ENCODE measurements at regions not wholly inside any gene's neighbourhood (a gene's known extent, or its start where the extent isn't known, plus 50 kb on each side); places are given as distances from the start of the nearest gene placed in this dataset.

DNA sequence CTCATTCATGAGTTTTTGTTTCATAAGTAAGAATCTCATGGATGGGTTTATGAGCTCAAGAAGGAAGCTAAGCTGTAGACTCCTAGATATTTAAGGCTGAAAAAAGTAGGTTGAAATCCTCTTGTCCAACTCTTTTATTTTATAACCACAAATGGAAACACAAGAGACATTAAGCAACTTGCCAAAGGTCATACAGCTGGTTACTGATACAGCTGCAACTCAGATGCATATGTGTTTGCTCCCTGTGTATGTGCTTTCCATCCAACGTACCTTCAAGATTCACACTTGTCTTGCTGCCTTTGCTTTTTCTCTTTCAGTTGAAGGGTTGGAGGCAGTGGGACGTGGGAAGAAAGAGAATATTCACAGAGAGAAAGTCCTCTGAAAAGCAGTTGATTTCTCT lies 153.5 kb upstream of the STMND1 start:
- peak overlapping the region; percentile 98 for H2BK5ac ChIP-seq (ENCODE audit: low read depth, low read length, poor library complexity, severe bottlenecking)
- H3K27me3 ChIP-seq (ENCODE audit: control insufficient read depth, insufficient read depth, low read length): no peaks in the 10 kb centered on the region
- peak overlapping the region; percentile 96 for H3K18ac ChIP-seq (ENCODE audit: low read depth, low read length)
- no CpG with 5 or more reads among the region's 2 CpGs for WGBS, 2 experiments (ENCODE audit: extremely low coverage in 2 of 2, insufficient read length in 1 of 2)
- H3K4me2 ChIP-seq (ENCODE audit: low read depth, low read length): no peak overlapping the region
- H3K56ac ChIP-seq (ENCODE audit: extremely low read depth, insufficient read depth, low read length): peak overlapping the region; percentile 18; the same call in 1 of the 2 replicates
- peak overlapping the region; percentile 87 for H4K5ac ChIP-seq (ENCODE audit: low read depth, low read length)
- H3K79me1 ChIP-seq (ENCODE audit: low read depth in 1 of 2, low read length in 2 of 2): no peaks in the 10 kb centered on the region
- H3K9me1 ChIP-seq (ENCODE audit: insufficient read depth, low read length): peaks cover 6% of the 10 kb centered on the region; the same call in 1 of the 2 replicates
- H3K23ac ChIP-seq (ENCODE audit: low read depth, low read length): peak overlapping the region; percentile 37
- intact Hi-C loops (cut with micrococcal nuclease): loop anchor here (5.0 kb wide), 1 partner anchor 181 kb away; no protein-coding TSS in a partner anchor
- TF ChIP-seq SMC3 (IDR thresholded peaks at IDR 0.05; ENCODE audit: low read depth, low read length) (no peak), CEBPB (IDR thresholded peaks at IDR 0.05; ENCODE audit: low read depth, low read length) (peak; percentile 38; the same call in 1 of the 2 replicates)
- H3K4me1 ChIP-seq (ENCODE audit: control insufficient read depth, insufficient read depth, low read length): peaks cover 21% of the 10 kb centered on the region
- ATAC-seq (ENCODE audit: low read depth) (no peak), DNase-seq (peak; percentile 69)
- no peak overlapping the region for H3K4me3 ChIP-seq (ENCODE audit: insufficient read depth, low read depth, low read length)
- ChIA-PET POLR2A (ENCODE audit: unreplicated experiment) (no interaction called here), CTCF (interaction anchor here (0.8 kb wide), 1 partner anchor 552 kb away, joined by 3 read pairs; no protein-coding TSS in a partner anchor)
- dilution Hi-C loops (cut with HindIII; ENCODE audit: low sequenced_read_pairs, unreplicated experiment): no loop called here
- H2BK15ac ChIP-seq (ENCODE audit: low read depth, low read length): peak overlapping the region; percentile 90; the same call in 2 of the 3 replicates
- in situ Hi-C loops (cut with MboI; ENCODE audit: low sequenced_read_pairs): no loop called here
- peak overlapping the region; percentile 57 for H3K14ac ChIP-seq (replicated peaks; ENCODE audit: low read depth, low read length)
- H3K9ac ChIP-seq (ENCODE audit: low read depth, low read length): no peak overlapping the region
- no peaks in the 10 kb centered on the region for H4K20me1 ChIP-seq (ENCODE audit: insufficient read depth, low read length)
- no peaks in the 10 kb centered on the region for H3K36me3 ChIP-seq (ENCODE audit: control insufficient read depth, insufficient read depth, low read length)
- H4K91ac ChIP-seq (ENCODE audit: insufficient read depth, low read depth, low read length): peak overlapping the region; percentile 81
- peak overlapping the region; percentile 84 for H2BK20ac ChIP-seq (ENCODE audit: low read depth, low read length)
- no peaks in the 10 kb centered on the region; the same call in 1 of the 2 replicates for H3K9me3 ChIP-seq (ENCODE audit: control insufficient read depth, insufficient read depth, low read length)
- H2AK5ac ChIP-seq (ENCODE audit: low read depth, low read length): peak overlapping the region; percentile 79
- H3K27ac ChIP-seq (ENCODE audit: insufficient read depth, low read length): peak overlapping the region; percentile 95
- no peak overlapping the region for H2AFZ ChIP-seq (replicated peaks; ENCODE audit: low read length, poor library complexity)
- no peak overlapping the region for H2AK9ac ChIP-seq (replicated peaks; ENCODE audit: low read depth, low read length, poor library complexity)
- peak overlapping the region; percentile 97 for H2BK120ac ChIP-seq (ENCODE audit: low read depth, low read length)
- H3K4ac ChIP-seq (ENCODE audit: low read depth, low read length): peak overlapping the region; percentile 84
- no TSS peak for BruUV-seq (replicated peaks)
- peak overlapping the region; percentile 80 to 92 for H4K8ac ChIP-seq (ENCODE audit: low read depth in 2 of 2, low read length in 2 of 2)
